Sigmoid colon (tissue), 6 donors: ENCODE measurements at regions not wholly inside any gene's neighbourhood (a gene's known extent, or its start where the extent isn't known, plus 50 kb on each side); places are given as distances from the start of the nearest gene placed in this dataset.

ENCODE experiments used
- DNase-seq: peaks from one replicate; pipeline ENCODE4 v3.0.0-alpha.2; 2019
- H3K27ac ChIP-seq, 4 donors: fragments of 200-600 bp; sonication (generic); one replicate each; pipeline ENCODE4 v1.5.1; 2016 to 2019; ENCODE audit warnings: mild to moderate bottlenecking in 1 of 4
- H3K27me3 ChIP-seq, 3 donors: fragments of 200-600 bp; sonication (generic); one replicate each; pipeline ENCODE4 v1.5.1; 2019; ENCODE audit warnings: mild to moderate bottlenecking in 1 of 3
- H3K36me3 ChIP-seq, 4 donors: fragments of 200-600 bp; sonication (generic); one replicate each; pipeline ENCODE4 v1.5.1; 2016 to 2019
- H3K4me1 ChIP-seq, 4 donors: fragments of 200-600 bp; sonication (generic); one replicate each; pipeline ENCODE4 v1.5.1; 2017 to 2019
- H3K4me3 ChIP-seq, 4 donors: fragments of 200-600 bp; sonication (generic); one replicate each; pipeline ENCODE4 v1.5.1; 2017 to 2019; ENCODE audit warnings: mild to moderate bottlenecking in 2 of 4, moderate library complexity in 1 of 4
- H3K9me3 ChIP-seq, 4 donors: fragments of 200-600 bp in 3 of 4; sonication (generic) in 3 of 4; one replicate each; pipeline versions ENCODE4 v1.5.1 to v1.6.1; 2013 to 2019
- CTCF ChIP-seq, 4 experiments: fragments of 450-650 bp in 3 of 4; fragments of 200-600 bp in 1 of 4; IDR thresholded peaks; one replicate each; pipeline ENCODE4 v1.5.1; 2016 to 2019; ENCODE audit warnings: antibody characterized with exemption in 4 of 4, mild to moderate bottlenecking in 3 of 4, moderate library complexity in 2 of 4
- EP300 ChIP-seq, 4 donors: sonication (generic); formaldehyde crosslinking; IDR thresholded peaks; one replicate each; pipeline ENCODE4 v1.6.1; 2017; ENCODE audit warnings: antibody characterized with exemption in 4 of 4
- POLR2A ChIP-seq, 2 donors: fragments of 450-650 bp; IDR thresholded peaks; one replicate each; pipeline ENCODE4 v1.6.1; 2016; ENCODE audit warnings: antibody characterized with exemption in 2 of 2, mild to moderate bottlenecking in 2 of 2, moderate library complexity in 2 of 2
- POLR2AphosphoS5 ChIP-seq, 4 donors: sonication (generic); formaldehyde crosslinking; IDR thresholded peaks; one replicate each; pipeline ENCODE4 v1.6.1; 2017; ENCODE audit warnings: antibody characterized with exemption in 4 of 4
- WGBS, 2 donors: extraction: QIAGEN DNeasy Blood & Tissue Kit; methylation state at CpG; one replicate each; pipeline ENCODE4 v1.1.7; 2013; 5-methylcytosine and 5-hydroxymethylcytosine counted together
- intact Hi-C: fragments of 100-400 bp; cut with DNase I; formaldehyde crosslinking; loops from one replicate; pipeline ENCODE4 v1.15.1; 2023
- donor health status: healthy with polysubstance abuse.
- donor health status: healthy.

- no peaks in the 10 kb centered on the region for H3K4me1 ChIP-seq
- no peak overlapping the region for H3K27ac ChIP-seq
- intact Hi-C loops: no loop called here
- WGBS, 2 donors: 91 to 92% methylated on average over 2 of the region's 2 CpGs
- TF ChIP-seq POLR2A (IDR thresholded peaks at IDR 0.05): no peak
- no peak for TF ChIP-seq POLR2AphosphoS5 (IDR thresholded peaks at IDR 0.05)
- no peak for TF ChIP-seq CTCF (IDR thresholded peaks at IDR 0.05)
- no peak for TF ChIP-seq EP300 (IDR thresholded peaks at IDR 0.05)
- H3K27me3 ChIP-seq: no peaks in the 10 kb centered on the region
- no peaks in the 10 kb centered on the region for H3K9me3 ChIP-seq
- no peak for DNase-seq
- H3K4me3 ChIP-seq: no peak overlapping the region
- no peaks in the 10 kb centered on the region for H3K36me3 ChIP-seq
Observed at GRCh38 chr1:42075179-42075578, 78.0 kb upstream of the GUCA2B start.

GRCh38 chr1:42070996-42071395, 82.2 kb upstream of the GUCA2B start:
- Histone ChIP-seq H3K27ac (no peak overlapping the region), H3K36me3 (no peaks in the 10 kb centered on the region), H3K4me3 (no peak overlapping the region), H3K4me1 (no peaks in the 10 kb centered on the region), H3K9me3 (no peaks in the 10 kb centered on the region), H3K27me3 (no peaks in the 10 kb centered on the region)
- no peak for DNase-seq
- 92 to 98% methylated on average over 2 of the region's 2 CpGs for WGBS, 2 donors
- TF ChIP-seq EP300 (IDR thresholded peaks at IDR 0.05) (no peak), POLR2AphosphoS5 (IDR thresholded peaks at IDR 0.05) (no peak)
- intact Hi-C loops: no loop called here

- WGBS, 2 donors: 94 to 96% methylated on average over 3 of the region's 3 CpGs
- DNase-seq: no peak
- no peaks in the 10 kb centered on the region for H3K36me3 ChIP-seq
- peaks cover 0 to 12% (median 6%) of the 10 kb centered on the region in 4 donors for H3K9me3 ChIP-seq
- intact Hi-C loops: no loop called here
- H3K27ac ChIP-seq: no peak overlapping the region
- H3K4me3 ChIP-seq: no peak overlapping the region
- no peaks in the 10 kb centered on the region for H3K4me1 ChIP-seq
- TF ChIP-seq POLR2A (IDR thresholded peaks at IDR 0.05) (no peak), POLR2AphosphoS5 (IDR thresholded peaks at IDR 0.05) (no peak), CTCF (IDR thresholded peaks at IDR 0.05) (no peak), EP300 (IDR thresholded peaks at IDR 0.05) (no peak)
- H3K27me3 ChIP-seq: no peaks in the 10 kb centered on the region
Observed at GRCh38 chr1:42057800-42058199, 95.4 kb upstream of the GUCA2B start.

- H3K27me3 ChIP-seq: no peaks in the 10 kb centered on the region
- intact Hi-C loops: no loop called here
- DNase-seq: no peak
- TF ChIP-seq EP300 (IDR thresholded peaks at IDR 0.05): no peak
- no peak for TF ChIP-seq CTCF (IDR thresholded peaks at IDR 0.05)
- no peak for TF ChIP-seq POLR2A (IDR thresholded peaks at IDR 0.05)
- TF ChIP-seq POLR2AphosphoS5 (IDR thresholded peaks at IDR 0.05): no peak
- no peak overlapping the region for H3K4me3 ChIP-seq
- H3K36me3 ChIP-seq: no peaks in the 10 kb centered on the region
- H3K4me1 ChIP-seq: no peaks in the 10 kb centered on the region
- H3K9me3 ChIP-seq: peaks cover 0 to 12% (median 6%) of the 10 kb centered on the region in 4 donors
- no peak overlapping the region for H3K27ac ChIP-seq
Observed at GRCh38 chr1:42056460-42056859, 96.8 kb upstream of the GUCA2B start.

GRCh38 chr1:42055061-42055460, 98.1 kb upstream of the GUCA2B start:
- no peaks in the 10 kb centered on the region for H3K36me3 ChIP-seq
- TF ChIP-seq EP300 (IDR thresholded peaks at IDR 0.05) (no peak), POLR2A (IDR thresholded peaks at IDR 0.05) (no peak), CTCF (IDR thresholded peaks at IDR 0.05) (no peak), POLR2AphosphoS5 (IDR thresholded peaks at IDR 0.05) (no peak)
- peaks cover 0 to 12% (median 6%) of the 10 kb centered on the region in 4 donors for H3K9me3 ChIP-seq
- no peaks in the 10 kb centered on the region for H3K27me3 ChIP-seq
- intact Hi-C loops: no loop called here
- H3K27ac ChIP-seq: no peak overlapping the region
- WGBS, 2 donors: 56 to 79% methylated on average over 1 of the region's 1 CpG
- DNase-seq: no peak
- no peak overlapping the region for H3K4me3 ChIP-seq
- no peaks in the 10 kb centered on the region for H3K4me1 ChIP-seq
